ENCODE measurements at regions not wholly inside any gene's neighbourhood (a gene's known extent, or its start where the extent isn't known, plus 50 kb on each side); places are given as distances from the start of the nearest gene placed in this dataset.

- H3K27me3 ChIP-seq (ENCODE audit: insufficient read depth, low read length), result no peaks in the 10 kb centered on the region
- H3K9ac ChIP-seq (ENCODE audit: low read length), result no peak overlapping the region
- H2BK120ac ChIP-seq (ENCODE audit: insufficient read depth, low read length, poor library complexity), result no peak overlapping the region
- no peak overlapping the region for H4K91ac ChIP-seq (ENCODE audit: low read depth, low read length)
- no CpG with 5 or more reads among the region's 2 CpGs for WGBS (ENCODE audit: extremely low coverage, insufficient coverage, insufficient read length)
- H3K4ac ChIP-seq (ENCODE audit: low read depth, low read length), result no peak overlapping the region
- H2BK5ac ChIP-seq (ENCODE audit: low read depth, low read length, poor library complexity), result no peak overlapping the region
- no peak overlapping the region for H3K18ac ChIP-seq (ENCODE audit: low read length)
- no peaks in the 10 kb centered on the region for H3K79me2 ChIP-seq (ENCODE audit: control insufficient read depth, insufficient read depth, low read length, poor library complexity)
- no peak overlapping the region for H3K4me3 ChIP-seq (ENCODE audit: low read depth, low read length)
- H3K27ac ChIP-seq (ENCODE audit: low read depth, low read length), result no peak overlapping the region
- H3K4me1 ChIP-seq (ENCODE audit: control insufficient read depth in 1 of 2, insufficient read depth in 2 of 2, low read length in 2 of 2), result no peaks in the 10 kb centered on the region
- H4K12ac ChIP-seq (ENCODE audit: low read depth, low read length), result no peak overlapping the region
- no peak overlapping the region for H3K14ac ChIP-seq (ENCODE audit: low read length)
- DNase-seq, result peak; percentile 31 to 54
- H3K23ac ChIP-seq (ENCODE audit: low read length), result no peak overlapping the region
- no peaks in the 10 kb centered on the region for H3K9me3 ChIP-seq (ENCODE audit: insufficient read depth, low read depth, low read length)
- H3K36me3 ChIP-seq (ENCODE audit: control insufficient read depth in 1 of 2, insufficient read depth in 2 of 2, low read length in 2 of 2), result no peaks in the 10 kb centered on the region
- no peaks in the 10 kb centered on the region for H3K79me1 ChIP-seq (ENCODE audit: low read length)
- H4K8ac ChIP-seq (ENCODE audit: low read depth, low read length), result no peak overlapping the region
- no peak overlapping the region for H3K4me2 ChIP-seq (ENCODE audit: low read length)
- no peak overlapping the region for H2BK12ac ChIP-seq (ENCODE audit: low read length)
- no peak overlapping the region for H2AFZ ChIP-seq (ENCODE audit: insufficient read depth, low read length, poor library complexity)
- no peak overlapping the region for H2AK5ac ChIP-seq (ENCODE audit: low read length)
Observed at GRCh38 chr14:53758141-53758540, 198.5 kb downstream of the BMP4 start.

- H4K12ac ChIP-seq (ENCODE audit: low read depth, low read length), result no peak overlapping the region
- H3K4me2 ChIP-seq (ENCODE audit: low read length), result no peak overlapping the region
- no peak overlapping the region for H4K91ac ChIP-seq (ENCODE audit: low read depth, low read length)
- H3K36me3 ChIP-seq (ENCODE audit: control insufficient read depth in 1 of 2, insufficient read depth in 2 of 2, low read length in 2 of 2), result no peaks in the 10 kb centered on the region
- H3K27me3 ChIP-seq (ENCODE audit: insufficient read depth, low read length), result no peaks in the 10 kb centered on the region
- H2BK5ac ChIP-seq (ENCODE audit: low read depth, low read length, poor library complexity), result no peak overlapping the region
- no peaks in the 10 kb centered on the region for H3K4me1 ChIP-seq (ENCODE audit: control insufficient read depth in 1 of 2, insufficient read depth in 2 of 2, low read length in 2 of 2)
- H3K14ac ChIP-seq (ENCODE audit: low read length), result no peak overlapping the region
- H3K9ac ChIP-seq (ENCODE audit: low read length), result no peak overlapping the region
- H2BK12ac ChIP-seq (ENCODE audit: low read length), result no peak overlapping the region
- no peaks in the 10 kb centered on the region for H3K79me2 ChIP-seq (ENCODE audit: control insufficient read depth, insufficient read depth, low read length, poor library complexity)
- no peak overlapping the region for H4K8ac ChIP-seq (ENCODE audit: low read depth, low read length)
- no peak overlapping the region for H2AFZ ChIP-seq (ENCODE audit: insufficient read depth, low read length, poor library complexity)
- H2BK120ac ChIP-seq (ENCODE audit: insufficient read depth, low read length, poor library complexity), result no peak overlapping the region
- no peaks in the 10 kb centered on the region for H3K9me3 ChIP-seq (ENCODE audit: insufficient read depth, low read depth, low read length)
- no peak overlapping the region for H2AK5ac ChIP-seq (ENCODE audit: low read length)
- H3K18ac ChIP-seq (ENCODE audit: low read length), result no peak overlapping the region
- H3K4ac ChIP-seq (ENCODE audit: low read depth, low read length), result no peak overlapping the region
- no peaks in the 10 kb centered on the region for H3K79me1 ChIP-seq (ENCODE audit: low read length)
- no peak for DNase-seq
- H3K4me3 ChIP-seq (ENCODE audit: low read depth, low read length), result no peak overlapping the region
- no peak overlapping the region for H3K27ac ChIP-seq (ENCODE audit: low read depth, low read length)
- H3K23ac ChIP-seq (ENCODE audit: low read length), result no peak overlapping the region
Observed at GRCh38 chr14:53757732-53758131, 198.9 kb downstream of the BMP4 start.

- Histone ChIP-seq H2BK5ac (ENCODE audit: low read depth, low read length, poor library complexity) (no peak overlapping the region), H4K12ac (ENCODE audit: low read depth, low read length) (no peak overlapping the region), H2BK120ac (ENCODE audit: insufficient read depth, low read length, poor library complexity) (no peak overlapping the region), H3K9me3 (ENCODE audit: insufficient read depth, low read depth, low read length) (no peaks in the 10 kb centered on the region), H3K79me1 (ENCODE audit: low read length) (no peaks in the 10 kb centered on the region), H3K4ac (ENCODE audit: low read depth, low read length) (no peak overlapping the region), H3K79me2 (ENCODE audit: control insufficient read depth, insufficient read depth, low read length, poor library complexity) (no peaks in the 10 kb centered on the region), H2BK12ac (ENCODE audit: low read length) (no peak overlapping the region), H3K4me1 (ENCODE audit: control insufficient read depth in 1 of 2, insufficient read depth in 2 of 2, low read length in 2 of 2) (no peaks in the 10 kb centered on the region), H3K4me3 (ENCODE audit: low read depth, low read length) (no peak overlapping the region), H3K27me3 (ENCODE audit: insufficient read depth, low read length) (no peaks in the 10 kb centered on the region), H3K27ac (ENCODE audit: low read depth, low read length) (no peak overlapping the region), H3K4me2 (ENCODE audit: low read length) (no peak overlapping the region), H2AFZ (ENCODE audit: insufficient read depth, low read length, poor library complexity) (no peak overlapping the region), H3K9ac (ENCODE audit: low read length) (no peak overlapping the region), H4K8ac (ENCODE audit: low read depth, low read length) (no peak overlapping the region), H3K23ac (ENCODE audit: low read length) (no peak overlapping the region), H4K91ac (ENCODE audit: low read depth, low read length) (no peak overlapping the region), H3K18ac (ENCODE audit: low read length) (no peak overlapping the region), H3K14ac (ENCODE audit: low read length) (no peak overlapping the region), H2AK5ac (ENCODE audit: low read length) (no peak overlapping the region), H3K36me3 (ENCODE audit: control insufficient read depth in 1 of 2, insufficient read depth in 2 of 2, low read length in 2 of 2) (no peaks in the 10 kb centered on the region)
- DNase-seq, result no peak
- no CpG with 5 or more reads among the region's 3 CpGs for WGBS (ENCODE audit: extremely low coverage, insufficient coverage, insufficient read length)
Observed at GRCh38 chr14:53751650-53752049, 205.0 kb downstream of the BMP4 start.

- Histone ChIP-seq H4K8ac (ENCODE audit: low read depth, low read length) (no peak overlapping the region), H3K4me1 (ENCODE audit: control insufficient read depth in 1 of 2, insufficient read depth in 2 of 2, low read length in 2 of 2) (no peaks in the 10 kb centered on the region), H3K79me2 (ENCODE audit: control insufficient read depth, insufficient read depth, low read length, poor library complexity) (no peaks in the 10 kb centered on the region), H3K9me3 (ENCODE audit: insufficient read depth, low read depth, low read length) (no peaks in the 10 kb centered on the region), H4K12ac (ENCODE audit: low read depth, low read length) (no peak overlapping the region), H2BK5ac (ENCODE audit: low read depth, low read length, poor library complexity) (no peak overlapping the region), H2BK120ac (ENCODE audit: insufficient read depth, low read length, poor library complexity) (no peak overlapping the region), H2BK12ac (ENCODE audit: low read length) (no peak overlapping the region), H3K18ac (ENCODE audit: low read length) (no peak overlapping the region), H2AFZ (ENCODE audit: insufficient read depth, low read length, poor library complexity) (no peak overlapping the region), H3K4me2 (ENCODE audit: low read length) (no peak overlapping the region), H3K4ac (ENCODE audit: low read depth, low read length) (no peak overlapping the region), H3K23ac (ENCODE audit: low read length) (no peak overlapping the region), H2AK5ac (ENCODE audit: low read length) (no peak overlapping the region), H3K36me3 (ENCODE audit: control insufficient read depth in 1 of 2, insufficient read depth in 2 of 2, low read length in 2 of 2) (no peaks in the 10 kb centered on the region), H3K79me1 (ENCODE audit: low read length) (no peaks in the 10 kb centered on the region), H3K27ac (ENCODE audit: low read depth, low read length) (no peak overlapping the region), H3K14ac (ENCODE audit: low read length) (no peak overlapping the region), H4K91ac (ENCODE audit: low read depth, low read length) (no peak overlapping the region), H3K4me3 (ENCODE audit: low read depth, low read length) (no peak overlapping the region), H3K9ac (ENCODE audit: low read length) (no peak overlapping the region), H3K27me3 (ENCODE audit: insufficient read depth, low read length) (no peaks in the 10 kb centered on the region)
- DNase-seq, result no peak
- no CpG with 5 or more reads among the region's 1 CpG for WGBS (ENCODE audit: extremely low coverage, insufficient coverage, insufficient read length)
Observed at GRCh38 chr14:53748691-53749090, 207.9 kb downstream of the BMP4 start.
